ENCODE measurements at regions not wholly inside any gene's neighbourhood (a gene's known extent, or its start where the extent isn't known, plus 50 kb on each side); places are given as distances from the start of the nearest gene placed in this dataset.
"Not testable (repeated sequence)": the region's sequence is repeated elsewhere in the genome, so short reads cannot be mapped to it uniquely, and the experiment has no call there.

DNA sequence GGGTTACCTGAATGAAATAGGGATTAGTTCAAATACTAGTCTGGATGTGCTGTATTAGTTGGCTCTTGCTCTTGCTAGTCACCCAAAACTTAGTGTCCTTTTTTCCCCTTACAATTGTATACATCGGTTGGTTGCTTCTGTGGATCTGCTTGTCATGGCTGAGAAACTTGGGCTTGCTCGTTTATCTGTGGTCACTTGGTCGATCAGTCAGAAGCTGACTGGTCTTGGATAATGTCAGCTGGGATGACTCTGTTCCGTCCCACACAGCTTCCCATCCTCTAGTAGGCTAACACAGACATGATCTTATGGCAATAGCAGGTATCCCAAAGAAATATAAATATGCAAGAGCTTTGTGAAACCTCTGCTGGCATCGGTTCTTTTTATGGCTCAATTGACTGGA lies 807.4 kb downstream of the MAT2B start:
- DNase-seq = no peak

- DNase-seq = no peak
These were observed 812.3 kb downstream of the MAT2B start for GRCh38 chr5:164317676-164318075.

GRCh38 chr5:164319161-164319560 lies 813.7 kb downstream of the MAT2B start:
- DNase-seq = no peak

DNA sequence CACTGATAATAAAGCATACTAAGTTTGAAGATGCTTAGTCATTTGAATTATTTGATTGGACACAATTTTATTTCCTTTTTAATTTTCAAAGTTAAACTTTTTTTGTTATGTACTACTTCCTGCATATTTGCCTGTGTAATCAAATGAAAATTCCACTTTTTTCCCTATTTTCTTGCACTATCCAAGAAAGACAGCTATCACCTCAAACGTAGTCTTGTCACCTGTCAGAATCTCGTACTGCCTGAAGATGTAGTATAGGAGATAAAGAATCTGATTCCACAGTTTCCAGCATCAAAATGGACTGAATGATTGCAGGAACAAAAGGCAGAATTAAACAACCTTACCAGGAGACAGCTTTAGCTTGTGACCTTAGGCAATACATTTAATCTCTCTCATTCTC lies 818.8 kb downstream of the MAT2B start:
- DNase-seq = no peak

DNA sequence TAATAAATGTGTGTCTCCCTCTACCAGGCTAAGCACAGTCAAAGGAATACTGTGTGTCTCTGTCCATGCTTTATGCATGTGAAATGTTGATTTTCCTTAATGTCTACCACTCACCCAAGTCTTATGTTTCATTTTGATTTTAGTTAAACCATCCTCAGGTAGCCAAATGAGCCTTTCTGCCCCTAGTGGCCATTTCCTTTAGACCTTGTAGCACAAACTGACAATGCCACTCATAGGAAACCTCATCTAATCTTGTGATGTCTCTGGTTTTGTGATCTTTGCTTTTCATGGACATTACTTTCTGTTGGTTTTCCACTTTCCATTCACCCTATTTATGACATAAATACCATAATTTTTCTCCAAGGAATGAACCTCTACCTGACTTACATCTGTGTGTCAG lies 820.8 kb downstream of the MAT2B start:
- no peak for DNase-seq

GRCh38 chr5:164327166-164327565 lies 821.7 kb downstream of the MAT2B start:
- not testable (repeated sequence) for DNase-seq

GRCh38 chr5:164332349-164333196 lies 827.2 kb downstream of the MAT2B start:
- no peak for DNase-seq

DNA sequence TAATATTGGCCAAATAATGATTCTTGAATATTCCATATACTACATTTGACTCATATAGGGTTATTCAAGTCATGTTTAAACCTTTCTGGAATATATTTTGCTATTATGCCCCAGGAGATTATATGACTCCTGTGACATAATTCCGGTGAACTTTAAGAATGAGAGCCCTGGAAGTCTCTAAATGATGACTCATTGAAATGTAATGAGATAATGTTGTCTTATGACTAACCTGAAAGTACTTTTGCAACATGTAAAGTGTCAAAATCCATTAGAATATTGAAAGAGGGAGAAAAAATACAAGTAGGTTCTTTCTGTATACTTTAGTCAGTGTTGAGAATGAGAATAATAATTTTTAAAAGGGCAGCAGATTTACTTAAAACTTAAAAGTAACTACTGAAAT lies 830.4 kb downstream of the MAT2B start:
- DNase-seq = no peak

GRCh38 chr5:164336276-164336675 lies 830.9 kb downstream of the MAT2B start:
- no peak for DNase-seq

- no peak for DNase-seq
These were observed 831.5 kb downstream of the MAT2B start for GRCh38 chr5:164336906-164337305.

- no peak for DNase-seq
These were observed 835.7 kb downstream of the MAT2B start for GRCh38 chr5:164341056-164341619.

DNA sequence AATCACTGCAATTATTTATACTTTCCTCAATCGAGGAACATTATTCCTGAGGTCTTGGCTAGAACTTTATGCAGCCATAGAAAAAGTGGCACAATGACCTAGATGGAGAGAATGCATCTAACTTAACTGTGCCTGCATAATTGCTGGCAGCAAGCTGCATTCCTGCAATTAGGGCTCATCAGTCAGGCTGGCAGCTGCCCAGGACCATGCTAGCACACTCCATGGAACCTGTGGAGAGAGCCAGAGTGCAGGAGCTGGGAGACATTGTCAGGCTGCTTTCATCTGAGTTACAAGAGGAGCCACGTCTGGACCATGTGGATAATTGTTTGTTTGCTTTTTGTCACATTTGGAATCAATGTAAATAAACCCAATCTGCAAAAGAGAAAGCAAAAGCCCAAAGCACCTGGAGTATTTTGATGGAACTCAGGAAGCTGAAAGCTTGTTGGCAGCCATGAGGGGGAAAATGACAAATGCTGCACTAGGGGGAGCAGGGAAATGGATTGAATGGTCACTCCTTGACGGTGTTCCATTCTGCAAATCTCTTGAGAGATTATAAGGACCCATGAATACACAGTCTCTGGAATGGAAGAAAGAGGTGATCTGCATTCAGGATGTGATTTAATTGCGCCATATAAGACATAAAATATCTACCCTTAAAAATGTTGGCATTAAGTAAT lies 839.9 kb downstream of the MAT2B start:
- no peak for DNase-seq

DNA sequence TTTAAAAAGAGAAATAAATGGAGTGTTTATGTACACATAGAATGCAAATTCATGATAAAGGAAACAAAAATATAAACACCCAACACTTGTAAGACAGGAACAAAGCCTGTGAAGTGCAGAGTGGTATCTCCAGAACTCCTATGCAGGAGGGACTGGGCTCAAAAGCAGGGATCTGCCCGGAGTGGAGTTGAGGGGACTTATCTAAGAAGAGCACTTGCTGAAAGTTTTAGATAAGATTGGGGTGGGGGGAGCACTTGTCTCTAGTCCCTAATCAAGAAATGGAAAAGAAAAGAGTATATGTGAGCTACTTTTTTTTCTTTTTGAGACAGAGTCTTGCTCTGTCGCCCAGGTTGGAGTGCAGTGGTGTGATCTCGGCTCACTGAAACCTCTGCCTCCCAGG lies 840.4 kb downstream of the MAT2B start:
- no peak for DNase-seq

DNA sequence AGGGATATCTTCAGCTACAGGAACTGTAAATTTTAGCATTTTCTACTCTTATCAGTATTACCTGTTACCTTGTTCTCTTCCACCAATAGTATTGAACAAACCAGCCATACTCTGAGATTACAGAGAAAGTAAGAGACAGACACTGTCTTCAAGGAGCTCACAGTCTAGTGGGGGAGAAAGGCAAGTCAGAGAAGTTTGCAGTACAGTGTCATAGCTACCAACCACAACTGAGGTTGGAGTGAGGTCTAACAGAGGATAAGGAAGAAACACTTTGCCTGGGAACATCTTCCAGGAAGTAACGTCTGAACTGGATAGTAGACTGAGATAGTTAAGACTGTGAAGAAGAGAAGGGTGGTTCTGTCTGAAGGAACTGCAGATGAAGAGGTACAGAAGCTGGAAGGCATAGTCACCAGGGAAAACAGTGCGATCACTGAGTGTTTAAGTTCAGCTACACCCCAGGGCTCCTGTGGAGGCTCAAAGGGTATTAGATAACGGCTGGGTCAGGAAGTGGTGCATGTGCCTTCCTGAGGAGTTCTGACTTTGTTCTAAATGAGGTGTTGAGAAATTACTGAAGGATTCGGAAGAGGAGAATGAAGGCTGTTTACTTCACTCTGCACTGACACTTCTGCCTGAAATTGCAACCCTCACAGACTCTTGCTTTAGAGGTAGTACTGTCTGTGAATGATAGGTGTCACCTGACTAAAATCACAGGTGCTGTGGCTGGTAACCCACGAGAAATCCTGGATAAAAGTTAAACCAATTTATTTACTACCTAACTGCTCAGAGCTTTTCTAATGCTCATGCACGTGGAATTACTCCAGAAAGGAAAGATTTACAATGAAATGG lies 841.6 kb downstream of the MAT2B start:
- no peak for DNase-seq

GRCh38 chr5:164350236-164350635 lies 844.8 kb downstream of the MAT2B start:
- no peak for DNase-seq

DNA sequence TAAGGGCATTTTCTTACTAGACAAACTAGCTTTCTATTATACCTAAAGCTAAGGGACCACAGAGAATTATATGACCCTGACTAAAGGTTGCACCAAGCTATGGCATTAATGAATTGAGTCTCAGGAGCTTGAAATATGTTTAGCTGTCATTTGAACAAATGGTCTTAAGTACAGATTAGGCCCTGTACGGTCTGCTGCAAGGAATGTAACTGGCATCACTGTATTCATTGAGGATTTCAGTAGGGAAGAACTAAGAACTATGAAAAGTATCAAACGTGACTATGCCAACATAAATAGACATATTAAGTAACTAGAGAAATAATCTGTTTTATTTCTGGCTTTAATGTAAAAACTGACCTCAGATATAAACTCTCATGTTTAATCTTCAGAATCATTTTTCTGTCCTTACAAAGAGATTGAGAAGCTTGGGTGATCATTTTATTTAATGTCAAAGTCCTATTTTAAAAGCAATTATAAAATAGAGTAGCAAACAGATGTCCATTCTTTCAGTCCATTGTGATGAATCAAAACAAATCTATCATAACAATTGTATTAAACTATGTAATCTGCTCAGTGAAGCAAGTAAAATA lies 845.9 kb downstream of the MAT2B start:
- DNase-seq = no peak

DNA sequence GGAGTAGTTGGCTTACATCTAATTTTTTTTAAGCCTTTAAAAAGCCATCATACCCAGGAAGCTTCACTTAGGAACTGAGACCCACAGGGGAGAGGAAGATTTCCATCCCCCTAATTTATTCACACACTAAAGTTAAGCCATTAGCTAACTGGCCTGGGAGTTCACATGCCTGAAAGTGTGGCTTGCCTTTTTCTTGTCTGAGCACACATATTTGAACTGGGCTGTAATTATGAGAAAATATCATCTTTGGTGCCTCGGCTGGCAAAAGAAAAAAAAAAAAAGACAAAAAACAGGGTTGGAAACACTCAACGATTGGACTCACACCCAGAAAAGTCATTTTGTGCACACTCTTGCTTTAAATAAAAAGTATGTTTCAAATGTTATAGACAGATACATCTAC lies 847.3 kb downstream of the MAT2B start:
- DNase-seq = no peak

- DNase-seq = no peak
These were observed 847.7 kb downstream of the MAT2B start for GRCh38 chr5:164353155-164353554.

DNA sequence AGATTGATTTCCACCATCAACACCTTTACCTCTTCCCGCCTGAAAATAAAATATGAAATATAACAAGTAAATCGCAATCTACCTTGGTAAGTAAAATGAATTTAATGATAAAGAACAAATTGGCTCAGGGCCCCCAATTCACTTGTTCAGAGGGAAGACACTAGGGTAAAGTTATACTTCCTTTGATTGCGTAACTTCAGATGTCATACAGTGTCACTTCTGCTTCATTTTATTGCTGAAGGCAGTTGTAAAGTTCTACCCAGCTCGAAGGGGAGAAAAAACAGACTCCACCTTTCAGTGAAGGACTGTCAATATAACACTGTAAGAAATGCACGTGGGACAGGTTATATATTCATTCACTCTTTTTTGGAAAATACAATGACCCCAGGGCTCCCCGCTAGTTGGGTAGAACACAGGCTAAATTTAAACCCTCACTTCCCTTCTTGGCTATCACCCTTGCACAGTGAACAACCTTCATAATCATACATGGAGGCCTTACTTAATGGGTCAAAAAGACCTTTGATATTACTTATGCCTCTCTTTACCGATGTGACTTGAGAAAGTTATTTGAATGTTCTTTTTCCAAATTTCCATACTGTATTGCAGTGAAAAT lies 848.8 kb downstream of the MAT2B start:
- DNase-seq = no peak

- no peak for DNase-seq
These were observed 849.9 kb downstream of the MAT2B start for GRCh38 chr5:164355267-164355830.

GRCh38 chr5:164356790-164357189 lies 851.4 kb downstream of the MAT2B start:
- DNase-seq = no peak

All from CD4-positive, alpha-beta T cell treated with Interleukin-4 for 4 hours (primary cell).